Peyer's patch (tissue), 4 donors: ENCODE measurements at regions not wholly inside any gene's neighbourhood (a gene's known extent, or its start where the extent isn't known, plus 50 kb on each side); places are given as distances from the start of the nearest gene placed in this dataset.

Experiments used
- POLR2A ChIP-seq, 2 donors: fragments of 450-650 bp; IDR thresholded peaks; one replicate each; pipeline ENCODE4 v1.5.1; 2017; ENCODE audit warnings: antibody characterized with exemption in 2 of 2, mild to moderate bottlenecking in 2 of 2, moderate library complexity in 2 of 2
- TF ChIP-seq, protein P1 (sequence below), 6 experiments: fragments of 450-650 bp in 4 of 6; fragments of 200-600 bp in 2 of 6; sonication (generic) in 1 of 6; IDR thresholded peaks; one replicate each; pipeline ENCODE4 v1.5.1; 2017 to 2019; ENCODE audit warnings: antibody characterized with exemption in 6 of 6, mild to moderate bottlenecking in 3 of 6, moderate library complexity in 1 of 6

DNA sequence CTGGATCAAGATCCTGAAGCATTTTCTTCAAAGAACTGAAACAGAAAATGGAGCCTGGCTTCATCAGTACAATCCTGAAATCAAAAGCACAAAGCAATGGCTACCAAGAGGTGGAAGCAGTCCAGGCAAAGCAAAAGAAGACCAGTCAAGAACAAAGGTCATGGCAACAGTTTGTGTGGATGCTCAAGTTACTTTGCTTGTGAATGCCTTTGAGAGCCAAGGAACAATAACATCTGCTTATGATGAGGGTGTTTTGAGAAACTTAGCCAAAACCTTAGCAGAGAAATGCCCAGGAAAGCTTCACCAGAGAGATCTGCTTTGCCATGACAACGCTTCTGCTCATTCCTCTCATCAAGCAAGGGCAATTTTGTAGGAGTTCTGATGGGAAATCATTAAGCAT, 723.1 kb downstream of the TMEM182 start:
- TF ChIP-seq, protein P1, sequence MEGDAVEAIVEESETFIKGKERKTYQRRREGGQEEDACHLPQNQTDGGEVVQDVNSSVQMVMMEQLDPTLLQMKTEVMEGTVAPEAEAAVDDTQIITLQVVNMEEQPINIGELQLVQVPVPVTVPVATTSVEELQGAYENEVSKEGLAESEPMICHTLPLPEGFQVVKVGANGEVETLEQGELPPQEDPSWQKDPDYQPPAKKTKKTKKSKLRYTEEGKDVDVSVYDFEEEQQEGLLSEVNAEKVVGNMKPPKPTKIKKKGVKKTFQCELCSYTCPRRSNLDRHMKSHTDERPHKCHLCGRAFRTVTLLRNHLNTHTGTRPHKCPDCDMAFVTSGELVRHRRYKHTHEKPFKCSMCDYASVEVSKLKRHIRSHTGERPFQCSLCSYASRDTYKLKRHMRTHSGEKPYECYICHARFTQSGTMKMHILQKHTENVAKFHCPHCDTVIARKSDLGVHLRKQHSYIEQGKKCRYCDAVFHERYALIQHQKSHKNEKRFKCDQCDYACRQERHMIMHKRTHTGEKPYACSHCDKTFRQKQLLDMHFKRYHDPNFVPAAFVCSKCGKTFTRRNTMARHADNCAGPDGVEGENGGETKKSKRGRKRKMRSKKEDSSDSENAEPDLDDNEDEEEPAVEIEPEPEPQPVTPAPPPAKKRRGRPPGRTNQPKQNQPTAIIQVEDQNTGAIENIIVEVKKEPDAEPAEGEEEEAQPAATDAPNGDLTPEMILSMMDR (IDR thresholded peaks at IDR 0.05) = no peak
- no peak for TF ChIP-seq POLR2A (IDR thresholded peaks at IDR 0.05)
